Smooth muscle cell of the brain vasculature (primary cell): ENCODE measurements at regions not wholly inside any gene's neighbourhood (a gene's known extent, or its start where the extent isn't known, plus 50 kb on each side); places are given as distances from the start of the nearest gene placed in this dataset.
A peak's percentile ranks its signal among the peaks of the same experiment; 100 is the strongest.

Experiments
- DNase-seq: peaks from one replicate; pipeline ENCODE4 v3.0.0-alpha.2; 2012; ENCODE audit warnings: low read depth, low spot score

DNA sequence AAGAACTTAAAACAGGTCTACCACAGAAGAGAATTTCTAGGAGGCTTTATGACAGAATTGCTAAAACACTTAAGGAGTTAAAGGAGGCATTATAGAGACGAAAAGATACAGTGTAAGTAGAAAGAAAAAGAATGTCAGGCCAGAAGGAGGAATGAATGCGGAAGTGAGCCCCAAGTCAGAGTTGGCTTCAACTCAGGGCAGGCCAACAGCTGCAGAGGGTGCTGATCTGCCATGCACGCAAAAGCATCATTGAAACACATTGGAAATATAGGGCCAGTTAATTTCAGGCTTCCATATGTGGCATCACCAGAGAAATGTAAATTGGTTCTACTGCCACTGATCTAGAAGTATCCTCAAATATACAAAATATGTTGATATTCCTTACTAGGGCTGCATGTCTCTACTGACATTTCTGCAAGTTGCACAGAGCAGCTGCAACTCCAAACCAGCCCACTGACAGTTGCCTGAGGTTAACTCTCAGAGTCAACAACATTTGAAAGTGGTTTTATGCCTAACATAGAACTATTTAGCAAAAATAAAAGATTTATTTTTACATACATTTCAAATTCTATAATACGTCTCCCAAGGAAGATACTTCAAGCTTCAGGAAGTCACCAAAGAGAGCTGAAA, 324.1 kb downstream of the C11orf87 start:
- DNase-seq = no peak

DNA sequence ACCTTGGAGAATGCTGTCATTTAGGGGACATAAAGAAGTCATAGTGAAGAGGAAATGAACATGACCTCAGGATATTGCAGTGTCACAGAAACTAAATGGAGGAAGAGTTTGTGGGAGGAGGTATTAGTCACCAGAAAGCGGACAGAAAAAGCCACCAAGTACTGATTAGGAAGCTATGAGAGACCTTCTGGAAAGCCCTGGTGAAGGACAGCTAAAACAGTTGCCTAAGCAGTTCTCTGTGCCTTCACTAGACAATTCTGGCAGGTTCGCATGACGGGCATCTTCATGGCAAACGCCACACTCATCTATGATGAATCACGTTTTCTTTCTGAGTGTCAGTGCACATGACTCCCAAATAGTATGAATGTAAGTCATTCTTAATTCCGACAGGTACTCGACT, 325.8 kb downstream of the C11orf87 start:
- DNase-seq = no peak

DNA sequence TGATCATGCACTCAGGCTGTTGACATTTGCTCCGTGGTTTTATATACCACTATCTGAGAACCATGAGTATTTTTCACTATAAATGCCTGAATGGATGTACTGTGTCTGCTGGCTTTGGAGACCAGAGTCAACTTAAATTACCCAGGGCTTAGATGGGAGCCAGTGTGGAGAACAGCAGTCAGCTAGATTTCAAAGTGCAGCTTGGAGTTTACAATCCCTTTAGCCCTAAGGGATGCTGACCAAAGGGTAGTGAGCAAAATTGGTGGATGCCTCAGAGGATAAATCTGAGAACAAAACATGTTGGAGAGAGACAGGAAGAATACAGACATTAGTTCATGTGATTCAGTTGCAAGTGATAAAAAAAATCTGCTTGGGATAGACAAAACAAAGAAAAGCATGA, 327.5 kb downstream of the C11orf87 start:
- DNase-seq = no peak

DNA sequence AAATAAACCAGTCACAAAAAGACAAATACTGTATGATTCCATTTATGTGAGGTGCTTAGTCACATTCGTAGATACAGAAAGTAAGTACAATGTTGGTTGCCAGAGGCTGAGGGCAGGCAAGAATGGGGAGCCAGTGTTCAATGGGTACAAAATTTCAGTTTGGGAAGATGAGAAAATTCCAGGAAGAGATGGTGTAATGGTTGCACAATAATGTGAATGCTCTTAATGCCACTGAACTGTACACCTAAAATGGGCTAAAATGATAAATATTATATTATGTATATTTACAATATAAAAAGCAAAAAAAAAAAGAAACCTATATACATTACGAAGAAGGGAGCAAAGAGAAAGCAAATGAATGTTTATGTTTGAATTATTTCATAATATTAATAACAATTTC, 329.0 kb downstream of the C11orf87 start:
- no peak for DNase-seq

DNA sequence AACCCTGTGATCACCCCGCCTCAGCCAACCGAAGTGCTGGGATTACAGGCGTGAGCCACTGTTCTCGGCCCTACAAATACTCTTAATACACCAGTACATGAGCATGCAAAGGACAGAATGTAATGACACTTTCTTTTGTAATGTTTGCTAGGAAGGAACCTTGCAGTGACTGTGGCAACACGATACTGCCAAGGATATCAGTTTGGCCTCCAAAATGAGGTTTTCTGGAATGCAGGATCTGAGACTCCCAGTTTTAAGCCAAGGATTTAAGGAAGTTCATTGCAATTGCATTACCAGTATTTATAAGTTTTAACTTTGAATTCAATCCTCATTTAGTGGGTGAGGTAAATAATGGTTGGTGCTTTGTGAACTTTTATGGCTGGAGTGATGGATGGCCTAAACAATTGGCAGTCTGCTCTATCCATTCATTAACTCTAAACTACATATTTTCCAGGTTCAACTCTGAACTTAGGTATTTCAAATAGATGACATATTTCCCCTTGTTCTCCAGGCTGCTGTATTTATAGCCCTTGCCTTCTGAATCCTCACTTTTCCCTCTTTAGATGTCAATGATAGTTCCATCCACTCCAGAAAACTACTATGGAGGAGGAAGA, 330.3 kb downstream of the C11orf87 start:
- no peak for DNase-seq

DNA sequence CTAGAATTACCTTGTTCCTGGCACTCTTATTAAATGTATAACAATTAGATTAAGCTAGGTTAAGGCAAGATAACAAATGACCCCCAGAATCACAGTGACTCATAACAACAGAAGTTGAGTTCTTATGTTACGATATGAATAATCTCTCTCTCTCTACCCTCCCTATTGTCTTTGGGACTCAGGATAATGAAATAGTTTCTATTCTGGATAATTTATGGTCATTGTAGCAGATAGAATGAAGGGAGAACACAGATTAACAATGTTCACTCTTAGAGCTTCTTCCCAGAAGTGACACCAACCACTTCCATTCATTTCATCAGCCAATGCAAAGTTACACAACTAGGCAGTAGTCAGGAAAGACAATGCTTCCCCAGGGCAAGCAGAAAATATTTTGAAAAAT, 334.5 kb downstream of the C11orf87 start:
- no peak for DNase-seq

DNA sequence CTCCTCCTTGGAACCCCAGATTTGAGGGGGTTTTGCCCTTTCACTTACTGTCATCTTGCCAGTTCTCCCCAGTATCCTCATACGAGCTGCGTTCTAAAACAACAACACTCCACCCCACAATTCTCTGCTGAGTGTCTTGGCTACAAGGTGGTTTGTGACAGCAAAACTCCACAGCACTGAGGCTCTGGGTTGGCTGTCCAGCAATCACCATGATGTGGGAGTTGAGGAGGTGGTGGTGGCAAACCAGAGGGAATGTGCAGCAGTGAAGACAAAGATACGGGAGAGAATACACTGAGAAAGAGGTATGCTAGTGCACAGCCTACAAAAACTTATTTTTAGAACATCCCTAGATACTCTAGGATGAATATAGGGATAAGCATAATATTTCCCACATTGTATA, 335.0 kb downstream of the C11orf87 start:
- DNase-seq = no peak

DNA sequence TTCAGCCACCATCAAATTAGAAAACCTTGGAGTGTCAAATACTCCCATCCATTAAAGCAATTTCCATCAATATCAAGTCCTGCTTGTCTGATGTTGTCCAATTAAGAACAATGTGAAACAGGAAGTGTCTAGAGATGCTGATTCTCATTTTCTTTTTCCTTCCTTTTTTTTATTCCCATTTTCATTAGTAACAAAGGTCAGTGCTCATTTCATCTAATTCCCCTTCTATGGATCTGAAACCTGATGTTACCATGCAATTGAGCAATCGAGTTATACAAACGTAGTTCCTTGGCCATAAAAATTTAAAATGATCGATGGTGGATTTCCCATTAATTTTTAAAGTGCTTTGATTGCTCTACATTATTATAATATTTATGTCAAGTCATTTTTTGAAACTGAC, 330.6 kb upstream of the ZC3H12C start:
- DNase-seq = no peak

DNA sequence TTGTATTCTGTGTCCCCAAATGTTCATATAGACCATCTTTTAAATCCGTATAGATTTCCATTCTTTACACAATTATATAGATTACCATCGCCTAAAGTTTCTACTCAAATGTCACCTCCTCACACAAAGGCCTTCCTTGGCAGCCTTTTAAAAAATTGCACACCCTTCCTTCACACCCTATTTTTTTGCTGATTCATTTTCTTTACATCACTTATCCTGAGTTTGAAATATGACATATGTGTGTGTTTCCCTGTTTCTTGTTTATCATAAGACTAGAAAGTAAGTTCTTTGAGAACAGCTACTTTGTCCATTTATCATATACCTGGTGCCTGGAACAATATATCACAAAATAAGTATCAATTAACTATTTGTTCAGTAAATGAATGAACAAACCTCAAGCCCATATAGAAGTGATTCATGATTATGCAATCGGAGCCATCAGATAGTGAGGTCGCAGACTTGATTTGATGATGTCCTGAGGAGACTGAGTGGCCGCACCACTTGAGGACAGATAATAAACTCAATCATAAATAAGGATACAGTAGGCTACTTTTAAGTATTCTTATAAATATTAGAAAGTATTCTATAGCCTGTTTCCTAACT, 327.4 kb upstream of the ZC3H12C start:
- no peak for DNase-seq

DNA sequence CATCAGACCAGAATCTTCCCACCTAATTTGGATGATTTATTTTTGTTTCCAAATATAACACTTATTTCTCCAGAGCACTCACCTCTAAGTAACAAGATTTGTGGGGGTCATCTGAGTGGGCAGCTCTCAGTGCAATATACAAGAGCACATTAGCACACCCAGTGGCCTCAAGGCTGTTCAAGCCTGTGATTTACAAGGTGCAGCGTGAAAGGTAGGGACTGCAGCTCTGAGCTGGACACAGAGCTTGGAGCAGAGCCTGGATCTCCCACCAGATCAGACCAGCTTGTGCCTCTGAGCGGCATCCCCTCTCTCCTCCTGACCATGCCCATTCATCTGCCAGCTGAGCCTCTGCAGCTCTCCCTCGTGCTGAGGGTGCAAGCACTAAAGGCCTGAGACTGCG, 323.3 kb upstream of the ZC3H12C start:
- DNase-seq = no peak

DNA sequence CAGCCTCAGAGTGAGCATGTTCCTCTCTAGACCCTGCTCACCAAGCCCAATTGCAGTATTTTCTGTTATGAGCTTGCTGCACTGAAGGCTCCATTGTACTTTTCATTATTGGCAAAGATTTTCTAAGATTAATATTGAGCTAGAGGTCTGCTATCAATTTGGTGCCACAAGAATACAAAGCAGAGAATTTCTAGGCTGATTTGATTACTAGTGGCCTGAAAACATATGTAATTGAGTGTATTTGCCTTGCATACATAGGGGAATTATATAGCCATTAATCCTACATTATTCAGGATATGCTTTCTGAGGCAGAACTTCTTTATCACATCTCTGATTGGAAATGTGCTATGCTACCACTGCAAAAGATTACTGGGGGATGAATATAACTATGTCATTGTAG, 322.9 kb upstream of the ZC3H12C start:
- DNase-seq = no peak

DNA sequence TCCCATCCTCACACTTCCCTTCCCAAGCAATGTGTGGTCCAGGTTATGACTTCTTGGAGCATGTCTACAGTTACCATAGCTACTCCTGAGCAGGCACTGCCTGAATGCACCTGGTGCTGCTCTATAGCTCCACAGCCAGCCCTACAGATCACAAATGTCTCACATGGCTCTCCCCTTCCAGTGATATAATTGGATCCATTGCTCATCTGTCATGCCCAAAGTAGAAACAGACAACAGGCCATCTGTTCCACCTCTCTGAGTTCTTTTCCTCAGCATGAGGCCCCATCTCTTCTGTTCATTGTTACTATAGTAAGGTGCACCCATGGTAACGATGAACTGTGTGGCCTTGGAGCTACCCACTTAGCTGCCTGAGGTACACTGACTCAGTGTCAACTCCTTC, 320.3 kb upstream of the ZC3H12C start:
- DNase-seq = no peak

DNA sequence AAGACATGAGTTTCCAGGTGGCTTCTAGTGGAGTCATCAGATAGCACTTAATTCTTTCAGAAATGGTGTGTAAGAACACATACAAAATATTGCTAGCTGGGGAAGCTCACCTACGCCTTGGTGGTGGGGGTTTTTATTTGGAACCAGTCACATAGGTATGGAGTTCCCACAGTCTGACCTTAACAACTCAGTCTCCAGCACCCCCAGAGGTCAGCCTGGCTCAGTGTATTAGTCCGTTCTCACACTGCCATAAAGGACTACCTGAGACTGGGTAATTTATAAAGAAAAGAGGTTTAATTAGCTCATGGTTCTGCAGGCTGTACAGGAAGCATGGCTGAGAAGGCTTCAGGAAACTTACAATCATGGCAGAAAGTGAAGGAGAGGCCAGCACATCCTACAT, 317.5 kb upstream of the ZC3H12C start:
- DNase-seq = no peak

DNA sequence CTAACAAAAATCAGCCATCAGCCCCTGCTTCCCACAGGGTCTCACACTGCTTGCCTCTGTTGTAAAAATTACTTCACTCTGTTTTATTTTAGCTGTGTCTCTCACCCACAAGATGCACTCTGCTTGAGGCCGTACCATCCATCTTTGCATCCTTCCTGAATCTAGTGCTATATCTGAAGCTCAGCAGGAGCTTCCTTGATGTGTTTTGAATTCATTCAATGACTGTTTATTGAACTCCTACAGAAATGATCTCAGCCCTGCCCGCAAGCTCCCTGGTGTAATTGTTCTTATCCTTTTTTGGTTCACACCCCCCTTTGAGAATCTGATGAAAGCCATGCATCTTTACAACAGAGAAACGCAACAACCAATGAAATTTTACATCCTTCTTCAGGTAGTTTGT, 310.2 kb upstream of the ZC3H12C start:
- DNase-seq = peak; percentile 24

DNA sequence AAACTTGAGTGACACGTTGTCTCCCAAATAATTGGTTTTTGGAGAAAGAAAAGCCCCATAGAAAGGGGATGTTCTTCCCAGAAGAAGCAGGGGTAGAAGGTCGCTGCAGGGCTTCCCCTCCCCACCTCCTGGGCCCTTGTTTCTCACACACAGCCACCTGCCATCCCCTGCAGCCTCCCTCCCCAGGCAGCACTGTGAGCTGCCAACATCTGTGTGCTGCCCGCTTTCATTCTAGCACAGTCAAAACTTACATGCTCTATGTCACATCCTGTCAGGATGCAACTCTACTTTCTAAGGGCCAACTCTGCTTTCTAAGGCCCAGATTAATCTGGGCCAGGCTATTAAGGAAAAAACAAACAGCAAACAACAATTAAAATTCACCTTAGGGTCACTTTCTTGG, 309.4 kb upstream of the ZC3H12C start:
- no peak for DNase-seq

DNA sequence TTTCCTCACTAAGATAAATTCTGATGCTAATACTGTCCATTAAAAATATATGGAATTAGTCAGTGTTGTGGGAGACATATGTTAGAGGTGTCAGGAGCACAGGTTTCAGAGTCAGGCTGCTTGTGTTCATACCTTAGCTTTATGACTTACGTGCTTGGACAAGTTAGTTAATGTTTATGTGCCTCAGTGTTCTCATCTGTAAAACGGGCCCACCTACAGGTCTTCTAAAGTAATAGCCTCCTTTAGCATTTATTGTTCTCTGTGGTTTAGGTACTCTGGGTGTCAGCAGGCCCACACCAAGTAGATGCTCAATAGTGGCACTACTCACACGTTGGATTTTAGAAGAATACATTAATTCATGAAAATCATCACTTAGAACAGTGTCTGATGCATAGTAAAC, 308.7 kb upstream of the ZC3H12C start:
- DNase-seq = no peak

DNA sequence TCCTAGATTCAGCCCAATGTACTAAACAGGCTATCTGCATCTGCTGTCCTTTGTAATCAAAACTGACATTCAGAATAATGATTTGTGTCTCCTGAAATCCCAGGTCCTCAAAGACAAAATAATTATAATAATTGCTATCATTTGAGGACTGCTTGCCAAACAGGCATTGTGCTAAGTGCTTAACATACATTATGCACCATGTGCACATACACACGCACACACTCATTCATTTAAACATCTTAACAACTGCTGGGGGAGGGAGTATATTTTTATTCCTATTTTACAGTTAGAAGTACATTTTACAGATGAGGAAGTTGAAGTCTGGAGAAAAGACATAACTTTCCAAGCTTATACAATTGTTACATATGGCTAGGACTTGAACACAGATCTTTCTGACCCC, 308.0 kb upstream of the ZC3H12C start:
- DNase-seq = no peak

DNA sequence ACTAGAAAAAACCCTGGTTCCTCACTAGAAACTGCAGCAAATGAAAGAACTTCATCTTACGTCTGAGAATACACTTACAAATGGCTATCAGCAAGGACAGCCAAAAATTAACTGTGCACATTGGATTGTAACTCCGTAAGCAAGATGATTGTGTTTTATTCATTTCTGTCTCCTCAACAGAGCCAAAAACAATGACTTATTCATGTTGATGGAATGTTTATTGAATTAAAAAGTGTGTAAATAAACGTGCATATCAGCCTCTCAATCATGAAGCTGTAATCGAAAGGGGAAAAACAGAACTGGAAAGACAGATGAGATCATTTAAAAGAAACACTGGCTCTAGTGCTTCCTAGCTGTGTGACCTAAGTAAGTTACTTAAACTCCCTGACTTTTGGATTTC, 307.5 kb upstream of the ZC3H12C start:
- no peak for DNase-seq

DNA sequence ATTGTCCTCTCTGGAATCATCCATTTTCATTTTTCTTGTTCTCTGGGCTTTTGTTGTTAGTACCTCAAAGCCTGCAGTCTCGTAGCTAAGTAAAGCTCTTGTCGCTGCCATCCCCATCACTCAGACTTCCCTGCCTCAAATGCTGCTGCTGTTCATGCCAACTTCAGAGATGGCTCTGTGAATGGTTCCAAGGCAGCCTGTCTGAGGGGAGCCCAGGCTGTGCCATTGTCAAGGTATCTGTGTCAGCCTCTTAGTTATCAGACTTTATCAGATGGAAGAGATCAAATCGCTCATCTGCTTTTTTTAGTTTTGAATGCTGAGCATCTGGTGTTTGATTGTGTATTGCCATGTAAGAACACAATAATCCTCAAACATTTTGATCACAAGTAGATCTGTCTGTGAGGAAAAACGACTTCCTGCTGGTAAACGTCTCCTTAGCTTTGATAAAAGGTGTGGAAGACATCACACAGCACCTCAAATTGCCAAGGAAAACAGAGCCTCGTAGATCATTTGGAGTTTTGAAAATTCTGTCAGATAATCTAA, 304.2 kb upstream of the ZC3H12C start:
- DNase-seq = no peak

DNA sequence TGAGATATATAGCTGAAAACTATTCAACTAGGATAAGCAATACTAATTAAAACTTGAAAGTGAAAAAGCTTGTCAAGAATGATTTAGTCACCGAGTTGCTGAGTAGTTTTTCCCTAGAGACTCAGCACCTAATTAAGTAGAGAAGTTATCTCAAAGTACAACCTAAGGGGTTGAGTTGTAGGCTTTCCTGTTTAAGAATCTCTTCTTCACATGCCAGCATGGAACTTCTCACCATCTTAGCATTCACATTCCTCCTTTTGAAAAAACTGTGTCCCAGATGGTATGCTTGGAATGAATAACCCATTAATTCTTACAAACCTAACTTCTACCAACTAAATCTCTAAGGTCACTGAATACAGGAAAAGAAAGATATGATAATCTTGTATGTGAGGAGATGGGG, 303.3 kb upstream of the ZC3H12C start:
- no peak for DNase-seq

DNA sequence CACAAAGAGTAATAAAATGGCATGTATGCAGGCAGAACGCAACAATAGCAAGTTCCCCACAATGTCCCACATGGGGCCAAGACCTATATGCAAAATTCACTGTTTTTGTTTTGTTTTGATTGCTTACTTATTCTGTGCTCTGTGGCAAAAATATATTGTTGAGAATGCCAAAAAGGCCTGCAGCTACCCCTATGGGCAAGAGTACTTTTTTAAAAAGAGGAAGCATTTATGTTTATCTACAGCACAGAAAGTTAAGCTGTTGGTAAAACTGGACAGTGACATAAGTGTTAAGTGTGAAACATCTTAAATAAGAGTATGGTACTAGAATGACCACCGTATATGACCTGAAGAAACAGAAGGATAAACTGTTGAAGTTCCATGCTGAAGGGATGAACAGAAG, 301.9 kb upstream of the ZC3H12C start:
- DNase-seq = no peak

DNA sequence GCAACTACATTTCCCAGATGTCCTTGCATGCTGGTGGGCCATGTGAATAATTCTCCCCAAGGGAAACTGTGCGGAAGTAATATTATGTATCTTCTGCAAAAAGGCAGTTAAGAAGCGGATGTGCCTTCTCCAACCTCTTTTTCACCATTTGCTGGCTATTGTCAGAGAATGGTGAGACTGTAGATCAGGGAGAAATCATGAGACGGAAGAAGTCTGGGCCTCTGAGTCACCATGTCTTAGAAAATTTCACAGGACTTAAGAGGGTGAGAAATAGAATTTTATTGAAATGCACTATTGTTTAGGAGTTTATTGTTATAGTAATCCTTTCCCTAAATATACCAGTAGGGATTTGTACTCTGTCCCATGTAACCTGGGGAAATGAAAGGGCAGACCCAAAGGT, 298.7 kb upstream of the ZC3H12C start:
- no peak for DNase-seq

DNA sequence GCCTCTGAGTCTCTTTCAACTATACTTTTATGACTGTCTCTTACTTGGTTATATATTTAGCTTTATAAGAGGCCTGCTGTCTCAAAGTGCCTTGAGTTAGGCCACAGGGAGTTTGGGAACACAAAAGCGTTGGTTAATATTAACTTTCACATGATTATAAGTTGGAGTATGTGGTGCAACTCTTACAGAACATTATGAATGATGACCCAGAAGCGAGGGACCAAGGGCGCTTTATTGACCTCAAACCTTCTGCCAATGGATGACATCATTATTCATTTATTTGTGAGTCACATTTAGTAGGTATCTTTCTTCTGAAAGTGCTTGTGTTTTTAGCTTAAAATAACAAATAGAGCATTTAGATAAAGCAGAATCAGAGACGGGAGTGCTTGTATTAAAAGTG, 298.0 kb upstream of the ZC3H12C start:
- DNase-seq = no peak
